HepG2 (cell line): ENCODE measurements at regions not wholly inside any gene's neighbourhood (a gene's known extent, or its start where the extent isn't known, plus 50 kb on each side); places are given as distances from the start of the nearest gene placed in this dataset.

Experiments
- AKAP8 ChIP-seq: sonication (generic); formaldehyde crosslinking; IDR thresholded peaks from 2 replicates; pipeline ENCODE4 v1.5.1; 2020; ENCODE audit warnings: mild to moderate bottlenecking, missing genetic modification reagents
- ESRRA ChIP-seq: sonication (generic); formaldehyde crosslinking; IDR thresholded peaks from 2 replicates; pipeline ENCODE4 v1.5.1; 2020; ENCODE audit warnings: mild to moderate bottlenecking, low read depth, missing genetic modification reagents
- FOXP1 ChIP-seq, 2 experiments: fragments of 450-650 bp in 1 of 2; IDR thresholded peaks; 2 replicates each; pipeline ENCODE4 v1.6.1; 2017 to 2018; ENCODE audit warnings: antibody characterized with exemption in 1 of 2
- HNRNPLL ChIP-seq: fragments of 200-400 bp; formaldehyde crosslinking; IDR thresholded peaks from 2 replicates; pipeline ENCODE4 v1.6.1; 2017; ENCODE audit warnings: mild to moderate bottlenecking, low read depth, low read length; ENCODE audit not compliant: poor library complexity, severe bottlenecking
- NCOA2 ChIP-seq: sonication (generic); formaldehyde crosslinking; IDR thresholded peaks from 2 replicates; pipeline ENCODE4 v1.8.0; 2022; ENCODE audit warnings: inconsistent platforms
- RARA ChIP-seq: IDR thresholded peaks from 2 replicates; pipeline ENCODE4 v1.6.1; 2016; ENCODE audit warnings: missing genetic modification reagents, missing compliant biosample characterization
- RFX5 ChIP-seq: IDR thresholded peaks from 2 replicates; pipeline ENCODE4 v1.6.1; 2011; ENCODE audit warnings: low read depth, low read length, improper control_type of control experiment
- SETDB1 ChIP-seq: sonication (generic); formaldehyde crosslinking; IDR thresholded peaks from 2 replicates; pipeline ENCODE4 v1.5.1; 2020; ENCODE audit warnings: missing genetic modification reagents, mild to moderate bottlenecking, borderline replicate concordance
- ZNF337 ChIP-seq: sonication (generic); formaldehyde crosslinking; IDR thresholded peaks from 2 replicates; pipeline ENCODE4 v1.5.1; 2020; ENCODE audit warnings: missing genetic modification reagents, low read depth, mild to moderate bottlenecking, borderline replicate concordance
- ZNF562 ChIP-seq: sonication (generic); formaldehyde crosslinking; IDR thresholded peaks from 2 replicates; pipeline ENCODE4 v1.8.0; 2022; ENCODE audit warnings: missing genetic modification reagents, borderline replicate concordance
- ZNF609 ChIP-seq: sonication (generic); formaldehyde crosslinking; IDR thresholded peaks from 2 replicates; pipeline ENCODE4 v1.4.0; 2020; ENCODE audit warnings: mild to moderate bottlenecking, missing genetic modification reagents, borderline replicate concordance
- ZSCAN29 ChIP-seq: sonication (generic); formaldehyde crosslinking; conservative IDR thresholded peaks from 2 replicates; pipeline ENCODE4 v1.4.0; 2020; ENCODE audit warnings: mild to moderate bottlenecking, missing genetic modification reagents
- TF ChIP-seq, protein P1 (sequence below): sonication (generic); formaldehyde crosslinking; IDR thresholded peaks from 2 replicates; pipeline ENCODE4 v1.5.0; 2020; ENCODE audit warnings: mild to moderate bottlenecking, missing genetic modification reagents, moderate library complexity
- TF ChIP-seq, protein P2 (sequence below): IDR thresholded peaks from 2 replicates; pipeline ENCODE4 v1.6.1; 2016; ENCODE audit warnings: low read depth, borderline replicate concordance

DNA sequence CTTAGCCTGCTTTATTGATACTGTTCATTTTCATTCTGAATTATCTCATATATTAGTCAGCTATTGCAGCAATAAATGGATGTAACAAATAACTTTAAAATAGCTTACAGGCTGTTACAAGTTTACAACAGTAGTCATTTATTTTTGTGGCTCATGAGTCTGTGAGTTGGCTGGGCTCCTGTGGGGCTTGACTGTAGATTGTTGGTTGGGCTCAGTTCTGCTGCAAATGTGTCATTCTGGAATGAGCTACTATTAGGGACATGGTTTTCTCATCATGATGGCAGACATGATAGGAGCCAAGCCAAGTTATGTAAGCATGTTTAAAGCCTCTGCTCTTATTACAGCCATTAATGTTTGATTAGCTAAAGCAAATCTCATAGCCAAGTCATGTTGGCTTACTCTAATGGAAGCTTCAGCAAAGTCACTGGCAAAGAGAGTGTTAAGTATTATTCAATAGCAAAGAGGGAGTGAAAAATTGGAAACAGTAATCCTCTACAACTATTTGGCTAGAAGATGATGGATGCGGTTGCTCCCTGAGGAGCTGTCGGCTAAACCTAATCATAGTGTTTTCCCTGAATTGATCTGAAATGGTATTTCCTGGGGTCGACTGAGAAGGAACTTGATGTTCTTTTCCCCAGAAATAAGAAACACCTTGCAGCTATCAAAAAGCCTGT is 391.3 kb downstream of the TDRD3 start:
- TF ChIP-seq AKAP8 (no peak), ESRRA (no peak), ZNF337 (CRISPR knock-in tag) (no peak), ZSCAN29 (CRISPR knock-in tag) (no peak), NCOA2 (CRISPR knock-in tag) (no peak), SETDB1 (CRISPR knock-in tag) (no peak), RARA (no peak), ZNF609 (CRISPR knock-in tag) (no peak), FOXP1 (IDR thresholded peaks at IDR 0.05) (no peak), FOXP1 (CRISPR knock-in tag; IDR thresholded peaks at IDR 0.05) (no peak), HNRNPLL (no peak), ZNF562 (CRISPR knock-in tag) (no peak), RFX5 (no peak)
- TF ChIP-seq, protein P1, sequence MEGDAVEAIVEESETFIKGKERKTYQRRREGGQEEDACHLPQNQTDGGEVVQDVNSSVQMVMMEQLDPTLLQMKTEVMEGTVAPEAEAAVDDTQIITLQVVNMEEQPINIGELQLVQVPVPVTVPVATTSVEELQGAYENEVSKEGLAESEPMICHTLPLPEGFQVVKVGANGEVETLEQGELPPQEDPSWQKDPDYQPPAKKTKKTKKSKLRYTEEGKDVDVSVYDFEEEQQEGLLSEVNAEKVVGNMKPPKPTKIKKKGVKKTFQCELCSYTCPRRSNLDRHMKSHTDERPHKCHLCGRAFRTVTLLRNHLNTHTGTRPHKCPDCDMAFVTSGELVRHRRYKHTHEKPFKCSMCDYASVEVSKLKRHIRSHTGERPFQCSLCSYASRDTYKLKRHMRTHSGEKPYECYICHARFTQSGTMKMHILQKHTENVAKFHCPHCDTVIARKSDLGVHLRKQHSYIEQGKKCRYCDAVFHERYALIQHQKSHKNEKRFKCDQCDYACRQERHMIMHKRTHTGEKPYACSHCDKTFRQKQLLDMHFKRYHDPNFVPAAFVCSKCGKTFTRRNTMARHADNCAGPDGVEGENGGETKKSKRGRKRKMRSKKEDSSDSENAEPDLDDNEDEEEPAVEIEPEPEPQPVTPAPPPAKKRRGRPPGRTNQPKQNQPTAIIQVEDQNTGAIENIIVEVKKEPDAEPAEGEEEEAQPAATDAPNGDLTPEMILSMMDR (CRISPR knock-in tag): no peak
- TF ChIP-seq, protein P2, sequence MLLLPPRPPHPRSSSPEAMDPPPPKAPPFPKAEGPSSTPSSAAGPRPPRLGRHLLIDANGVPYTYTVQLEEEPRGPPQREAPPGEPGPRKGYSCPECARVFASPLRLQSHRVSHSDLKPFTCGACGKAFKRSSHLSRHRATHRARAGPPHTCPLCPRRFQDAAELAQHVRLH (CRISPR knock-in tag): no peak
